C4-2B (cell line): ENCODE measurements at regions not wholly inside any gene's neighbourhood (a gene's known extent, or its start where the extent isn't known, plus 50 kb on each side); places are given as distances from the start of the nearest gene placed in this dataset.

ENCODE experiments used
- H3K27ac ChIP-seq: fragments of 450-650 bp; 2 replicates; pipeline ENCODE4 v1.5.1; 2017
- CTCF ChIP-seq: fragments of 450-650 bp; conservative IDR thresholded peaks from 2 replicates; pipeline ENCODE4 v1.5.1; 2017; ENCODE audit warnings: mild to moderate bottlenecking
- ZFX ChIP-seq: fragments of 450-650 bp; IDR thresholded peaks from 2 replicates; pipeline ENCODE4 v1.6.1; 2017

GRCh38 chr5:135216471-135217343, 182.3 kb downstream of the MACROH2A1 start:
- no peak overlapping the region for H3K27ac ChIP-seq
- TF ChIP-seq CTCF: no peak
- no peak for TF ChIP-seq ZFX

GRCh38 chr5:135215617-135216470, 181.8 kb upstream of the PITX1 start:
- H3K27ac ChIP-seq: no peak overlapping the region
- TF ChIP-seq ZFX: no peak
- TF ChIP-seq CTCF: no peak

GRCh38 chr5:135214897-135215616, 181.0 kb upstream of the PITX1 start:
- H3K27ac ChIP-seq: no peak overlapping the region
- TF ChIP-seq ZFX: no peak

- no peak overlapping the region for H3K27ac ChIP-seq
- TF ChIP-seq ZFX (no peak), CTCF (no peak)
These were observed 179.6 kb upstream of the PITX1 start for GRCh38 chr5:135213466-135214239.

GRCh38 chr5:135213027-135213386, 179.0 kb upstream of the PITX1 start:
- TF ChIP-seq ZFX (no peak), CTCF (no peak)
- no peak overlapping the region for H3K27ac ChIP-seq

GRCh38 chr5:135212361-135213026, 178.5 kb upstream of the PITX1 start:
- TF ChIP-seq ZFX: no peak
- no peak for TF ChIP-seq CTCF
- no peak overlapping the region for H3K27ac ChIP-seq

GRCh38 chr5:135211791-135212190, 177.8 kb upstream of the PITX1 start:
- H3K27ac ChIP-seq: no peak overlapping the region
- no peak for TF ChIP-seq ZFX
- TF ChIP-seq CTCF: no peak
